ENCODE measurements at regions not wholly inside any gene's neighbourhood (a gene's known extent, or its start where the extent isn't known, plus 50 kb on each side); places are given as distances from the start of the nearest gene placed in this dataset.

DNA sequence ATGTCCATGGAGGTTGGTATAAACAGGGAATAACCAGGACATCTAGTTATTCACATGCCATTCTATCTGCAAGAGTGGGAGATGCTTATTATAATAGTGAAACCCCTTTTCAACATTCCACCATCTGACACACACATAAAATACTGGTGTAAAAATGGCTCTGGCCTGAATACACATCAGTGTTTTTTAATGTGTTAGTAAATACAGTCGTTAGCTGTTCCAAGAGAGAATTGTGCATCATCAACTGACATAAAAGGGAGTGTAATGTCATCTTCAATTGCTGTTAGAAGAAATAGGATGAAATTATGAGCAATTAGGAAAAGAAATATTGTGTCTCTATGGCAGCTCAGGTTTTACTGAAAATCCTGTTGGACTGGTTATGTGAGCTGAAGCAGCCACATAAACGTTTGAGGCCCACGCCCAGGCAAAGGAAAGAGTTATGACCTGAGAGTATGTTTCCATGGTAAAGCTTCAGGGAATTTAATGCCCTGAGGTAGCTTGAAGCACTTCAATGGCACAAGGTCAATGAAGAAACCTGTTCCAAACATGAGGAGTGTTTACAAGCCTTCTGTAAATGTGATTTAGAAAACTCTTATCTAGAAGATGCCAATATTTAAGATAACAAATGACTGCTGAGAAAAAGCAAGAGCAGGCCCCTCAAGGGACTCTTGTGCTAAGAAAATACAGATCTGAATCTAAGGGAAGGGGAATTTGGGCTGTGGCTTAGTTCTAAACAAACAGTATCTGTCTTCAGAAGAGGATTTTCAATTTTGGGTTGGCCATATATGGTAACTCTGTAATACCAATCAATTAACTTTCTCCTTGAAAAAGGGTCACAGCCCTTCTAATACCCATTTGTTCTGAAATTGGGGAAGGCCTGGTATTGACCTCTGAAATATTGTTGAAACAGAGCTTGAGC is 384.3 kb downstream of the SEC16B start:
- DNase-seq (ENCODE audit: low spot score) = peak; percentile 6
- TF ChIP-seq, protein P1, sequence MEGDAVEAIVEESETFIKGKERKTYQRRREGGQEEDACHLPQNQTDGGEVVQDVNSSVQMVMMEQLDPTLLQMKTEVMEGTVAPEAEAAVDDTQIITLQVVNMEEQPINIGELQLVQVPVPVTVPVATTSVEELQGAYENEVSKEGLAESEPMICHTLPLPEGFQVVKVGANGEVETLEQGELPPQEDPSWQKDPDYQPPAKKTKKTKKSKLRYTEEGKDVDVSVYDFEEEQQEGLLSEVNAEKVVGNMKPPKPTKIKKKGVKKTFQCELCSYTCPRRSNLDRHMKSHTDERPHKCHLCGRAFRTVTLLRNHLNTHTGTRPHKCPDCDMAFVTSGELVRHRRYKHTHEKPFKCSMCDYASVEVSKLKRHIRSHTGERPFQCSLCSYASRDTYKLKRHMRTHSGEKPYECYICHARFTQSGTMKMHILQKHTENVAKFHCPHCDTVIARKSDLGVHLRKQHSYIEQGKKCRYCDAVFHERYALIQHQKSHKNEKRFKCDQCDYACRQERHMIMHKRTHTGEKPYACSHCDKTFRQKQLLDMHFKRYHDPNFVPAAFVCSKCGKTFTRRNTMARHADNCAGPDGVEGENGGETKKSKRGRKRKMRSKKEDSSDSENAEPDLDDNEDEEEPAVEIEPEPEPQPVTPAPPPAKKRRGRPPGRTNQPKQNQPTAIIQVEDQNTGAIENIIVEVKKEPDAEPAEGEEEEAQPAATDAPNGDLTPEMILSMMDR (IDR thresholded peaks at IDR 0.05; ENCODE audit: extremely low read depth, missing control alignments) = no peak

DNA sequence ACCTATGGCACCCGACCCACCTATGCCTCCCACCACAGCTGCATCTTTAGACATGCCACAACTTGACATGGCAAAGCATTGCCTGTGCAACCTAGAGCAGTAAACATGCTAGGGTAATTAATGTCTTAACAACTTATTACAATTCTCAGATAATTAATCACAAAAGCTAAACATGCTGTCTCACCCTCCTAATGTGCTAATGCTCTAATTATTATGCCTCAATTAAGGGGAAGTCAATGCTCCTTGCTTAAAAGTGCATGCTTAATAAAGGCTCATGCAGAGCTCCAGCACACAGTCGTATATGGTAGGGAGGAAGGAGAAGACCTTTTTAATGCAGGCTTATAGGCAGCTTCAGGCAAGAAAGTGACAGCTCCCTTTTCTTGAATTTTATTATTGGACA is 396.0 kb downstream of the SEC16B start:
- TF ChIP-seq, protein P1 (IDR thresholded peaks at IDR 0.05; ENCODE audit: extremely low read depth, missing control alignments) = no peak
- no peak for DNase-seq (ENCODE audit: low spot score)

DNA sequence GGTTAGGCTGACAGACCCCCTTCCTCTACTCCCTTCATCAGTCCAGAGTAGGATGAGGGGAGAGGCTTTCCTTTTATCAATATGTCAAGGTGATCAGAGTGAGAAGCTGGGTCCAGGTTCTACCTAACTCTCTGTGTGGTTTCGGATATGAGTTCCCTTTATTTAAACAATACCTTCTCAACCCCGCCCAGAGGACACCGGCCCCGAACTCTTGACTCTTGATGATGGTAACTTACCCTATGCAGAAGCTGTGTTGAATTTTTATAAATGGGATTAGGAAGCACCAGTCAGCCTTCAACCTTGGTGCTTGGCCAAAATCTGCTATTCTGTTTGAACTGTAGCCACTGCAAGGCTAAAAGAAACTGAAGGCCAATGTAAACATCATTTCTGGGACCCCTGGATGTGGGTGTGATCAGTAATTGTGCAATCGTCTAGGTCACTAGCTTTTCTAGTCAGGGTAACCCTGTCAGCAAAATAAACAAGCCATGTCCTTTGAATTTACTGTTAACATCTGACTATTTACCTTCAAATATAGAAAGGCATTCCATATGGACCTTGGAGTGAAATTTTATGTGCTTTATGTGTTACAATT is 398.3 kb downstream of the SEC16B start:
- TF ChIP-seq, protein P1 (IDR thresholded peaks at IDR 0.05; ENCODE audit: extremely low read depth, missing control alignments) = no peak
- no peak for DNase-seq (ENCODE audit: low spot score)

DNA sequence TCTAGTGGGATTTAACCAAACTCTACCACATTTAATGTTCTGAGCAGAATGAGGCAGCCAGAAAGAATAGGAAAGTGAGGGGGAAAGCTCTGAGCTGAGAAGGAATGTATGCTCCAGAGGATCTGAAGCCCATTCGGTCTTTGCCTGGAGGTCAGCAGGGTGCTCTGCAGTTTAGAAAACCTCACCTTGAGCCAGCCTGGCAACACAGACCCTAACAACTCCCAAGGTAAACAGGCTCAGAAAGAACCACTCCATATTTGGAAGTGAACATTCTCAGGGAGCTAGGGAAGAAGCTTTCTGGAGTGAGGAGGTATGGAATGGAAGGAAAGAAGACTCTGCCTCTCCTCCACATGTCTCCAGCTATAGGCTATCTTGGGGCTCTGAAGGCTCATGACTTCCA is 398.8 kb downstream of the SEC16B start:
- TF ChIP-seq, protein P1 (IDR thresholded peaks at IDR 0.05; ENCODE audit: extremely low read depth, missing control alignments) = no peak
- no peak for DNase-seq (ENCODE audit: low spot score)

DNA sequence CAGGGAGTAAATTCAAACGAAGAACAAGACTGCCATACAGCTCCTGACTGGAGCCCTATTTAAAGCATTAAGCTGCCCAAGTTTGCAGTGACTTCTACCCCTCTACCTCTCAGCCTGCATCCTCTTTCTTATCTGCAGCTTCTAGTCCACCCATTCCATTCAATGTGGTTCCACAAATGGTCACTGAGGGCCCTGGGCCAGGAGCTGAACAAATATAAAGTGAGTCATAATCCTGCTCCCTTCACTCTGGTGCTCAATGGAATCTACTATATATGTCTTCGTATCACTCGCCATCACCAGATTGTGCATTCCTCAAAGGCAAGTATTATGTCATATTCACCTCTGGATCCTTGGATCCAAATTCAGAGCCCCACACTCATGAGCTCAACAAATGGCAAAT is 398.7 kb downstream of the BRINP2 start:
- TF ChIP-seq, protein P1 (IDR thresholded peaks at IDR 0.05; ENCODE audit: extremely low read depth, missing control alignments) = no peak
- no peak for DNase-seq (ENCODE audit: low spot score)

DNA sequence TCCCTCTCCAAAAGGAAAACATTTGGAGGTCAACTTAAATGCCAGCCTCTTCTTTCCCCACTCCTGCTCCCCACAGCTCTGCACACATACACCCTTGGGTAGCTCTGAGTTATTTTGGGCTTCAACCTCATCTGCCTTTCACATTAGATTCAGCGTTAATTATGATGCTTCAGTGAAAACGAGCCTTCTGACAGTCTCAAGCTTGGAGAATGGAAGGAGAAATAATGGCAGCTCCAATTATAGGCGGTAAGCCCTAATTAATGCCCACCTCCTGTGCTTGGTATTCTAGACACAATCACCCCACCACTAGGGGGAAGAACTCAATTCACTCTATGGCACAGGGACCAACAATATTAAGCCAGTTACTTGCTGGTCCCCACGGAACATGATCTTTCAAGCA is 397.9 kb downstream of the BRINP2 start:
- DNase-seq (ENCODE audit: low spot score) = no peak
- TF ChIP-seq, protein P1 (IDR thresholded peaks at IDR 0.05; ENCODE audit: extremely low read depth, missing control alignments) = no peak

DNA sequence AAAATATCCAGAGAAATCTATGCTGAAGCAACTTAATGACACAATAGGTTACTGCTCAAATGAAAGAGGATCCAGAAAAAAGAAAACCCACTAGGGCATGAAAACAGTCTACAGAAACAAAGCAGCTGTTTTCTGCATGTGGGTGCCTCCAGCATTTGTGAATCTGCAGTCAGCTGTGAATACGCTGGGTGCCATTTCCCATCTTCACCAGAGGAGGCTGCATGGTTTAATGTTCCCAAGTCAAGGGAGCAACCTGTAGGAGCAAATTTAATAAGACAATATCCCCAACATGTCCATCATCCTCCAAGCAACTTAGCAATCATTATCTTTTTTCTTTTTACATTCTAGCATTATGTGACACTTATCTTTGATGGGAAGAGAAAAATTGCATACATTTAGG is 396.6 kb downstream of the BRINP2 start:
- DNase-seq (ENCODE audit: low spot score) = no peak
- TF ChIP-seq, protein P1 (IDR thresholded peaks at IDR 0.05; ENCODE audit: extremely low read depth, missing control alignments) = no peak
